Gastroesophageal sphincter (tissue), 3 donors: ENCODE measurements at regions not wholly inside any gene's neighbourhood (a gene's known extent, or its start where the extent isn't known, plus 50 kb on each side); places are given as distances from the start of the nearest gene placed in this dataset.

Source experiments
- POLR2A ChIP-seq, 2 donors: fragments of 450-650 bp; IDR thresholded peaks; one replicate each; pipeline ENCODE4 v1.6.1; 2017; ENCODE audit warnings: antibody characterized with exemption in 2 of 2, mild to moderate bottlenecking in 2 of 2, moderate library complexity in 1 of 2
- POLR2AphosphoS5 ChIP-seq: sonication (generic); formaldehyde crosslinking; IDR thresholded peaks from one replicate; pipeline ENCODE4 v1.6.1; 2017; ENCODE audit warnings: antibody characterized with exemption
- TF ChIP-seq, protein P1 (sequence below), 4 experiments: fragments of 200-600 bp in 2 of 4; fragments of 450-650 bp in 2 of 4; sonication (generic) in 1 of 4; IDR thresholded peaks; one replicate each; pipeline ENCODE4 v1.5.1; 2017 to 2019; ENCODE audit warnings: antibody characterized with exemption in 4 of 4, mild to moderate bottlenecking in 2 of 4, moderate library complexity in 2 of 4

DNA sequence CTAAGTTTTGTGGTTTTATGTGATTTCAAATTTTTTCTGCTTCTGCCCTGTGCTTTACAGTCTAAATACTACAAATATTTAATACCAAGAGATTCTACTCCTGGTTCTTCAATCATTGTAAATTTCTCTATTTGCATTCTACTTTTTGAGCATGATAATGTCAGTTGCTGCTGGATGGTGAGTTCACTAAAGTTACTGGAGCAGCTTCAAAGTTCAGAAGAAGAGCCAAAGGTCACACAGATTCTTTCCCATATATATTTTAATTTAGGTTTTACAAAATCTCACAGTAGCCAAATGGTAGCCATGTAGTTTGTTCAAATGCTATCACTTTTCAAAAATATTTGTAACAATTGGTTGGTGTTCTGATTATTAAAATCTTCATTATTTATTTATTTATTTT is 378.7 kb downstream of the TMEM232 start:
- TF ChIP-seq, protein P1, sequence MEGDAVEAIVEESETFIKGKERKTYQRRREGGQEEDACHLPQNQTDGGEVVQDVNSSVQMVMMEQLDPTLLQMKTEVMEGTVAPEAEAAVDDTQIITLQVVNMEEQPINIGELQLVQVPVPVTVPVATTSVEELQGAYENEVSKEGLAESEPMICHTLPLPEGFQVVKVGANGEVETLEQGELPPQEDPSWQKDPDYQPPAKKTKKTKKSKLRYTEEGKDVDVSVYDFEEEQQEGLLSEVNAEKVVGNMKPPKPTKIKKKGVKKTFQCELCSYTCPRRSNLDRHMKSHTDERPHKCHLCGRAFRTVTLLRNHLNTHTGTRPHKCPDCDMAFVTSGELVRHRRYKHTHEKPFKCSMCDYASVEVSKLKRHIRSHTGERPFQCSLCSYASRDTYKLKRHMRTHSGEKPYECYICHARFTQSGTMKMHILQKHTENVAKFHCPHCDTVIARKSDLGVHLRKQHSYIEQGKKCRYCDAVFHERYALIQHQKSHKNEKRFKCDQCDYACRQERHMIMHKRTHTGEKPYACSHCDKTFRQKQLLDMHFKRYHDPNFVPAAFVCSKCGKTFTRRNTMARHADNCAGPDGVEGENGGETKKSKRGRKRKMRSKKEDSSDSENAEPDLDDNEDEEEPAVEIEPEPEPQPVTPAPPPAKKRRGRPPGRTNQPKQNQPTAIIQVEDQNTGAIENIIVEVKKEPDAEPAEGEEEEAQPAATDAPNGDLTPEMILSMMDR (IDR thresholded peaks at IDR 0.05): no peak
- no peak for TF ChIP-seq POLR2A (IDR thresholded peaks at IDR 0.05)
- no peak for TF ChIP-seq POLR2AphosphoS5
